Uterus (tissue), 2 donors: ENCODE measurements at regions not wholly inside any gene's neighbourhood (a gene's known extent, or its start where the extent isn't known, plus 50 kb on each side); places are given as distances from the start of the nearest gene placed in this dataset.

Experiments used
- CTCF ChIP-seq, 4 experiments: fragments of 200-600 bp in 2 of 4; fragments of 450-650 bp in 2 of 4; sonication (generic) in 2 of 4; IDR thresholded peaks; one replicate each; pipeline ENCODE4 v1.5.1; 2016 to 2019; ENCODE audit warnings: antibody characterized with exemption in 4 of 4, mild to moderate bottlenecking in 2 of 4, moderate library complexity in 1 of 4
- POLR2A ChIP-seq, 2 donors: fragments of 450-650 bp; IDR thresholded peaks; one replicate each; pipeline ENCODE4 v1.6.1; 2016; ENCODE audit warnings: antibody characterized with exemption in 2 of 2, mild to moderate bottlenecking in 1 of 2, moderate library complexity in 1 of 2

GRCh38 chr5:63025679-63026078, 447.1 kb downstream of the LRRC70 start:
- TF ChIP-seq POLR2A (IDR thresholded peaks at IDR 0.05): no peak
- TF ChIP-seq CTCF (IDR thresholded peaks at IDR 0.05): no peak
